HG03159 (cell line): ENCODE measurements at regions not wholly inside any gene's neighbourhood (a gene's known extent, or its start where the extent isn't known, plus 50 kb on each side); places are given as distances from the start of the nearest gene placed in this dataset.

Experiments
- ATAC-seq: cut with Tn5 transposase; IDR thresholded peaks from one replicate; pipeline ENCODE4 v1.9.1; 2021; ENCODE audit warnings: mild to moderate bottlenecking, moderate library complexity; ENCODE audit not compliant: unreplicated experiment

DNA sequence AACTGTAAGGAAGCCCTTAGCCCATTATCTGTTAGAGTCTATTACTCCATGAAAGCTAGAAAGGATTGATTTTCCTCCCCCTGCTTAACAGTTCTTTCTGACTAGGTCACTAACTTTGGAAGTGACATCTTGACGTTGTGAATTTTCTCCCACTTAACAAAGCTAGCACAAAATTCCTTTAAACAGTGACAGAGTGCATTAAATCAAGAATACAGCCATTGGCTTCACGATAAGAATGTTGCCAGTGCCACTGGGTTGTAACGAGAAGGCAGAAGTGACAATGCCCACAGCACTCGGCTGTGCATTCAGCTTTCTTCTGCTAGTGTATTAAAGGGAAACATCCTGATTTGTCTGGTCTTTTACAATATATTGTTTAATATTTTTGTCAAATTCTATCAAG is 182.7 kb upstream of the DTNBP1 start:
- ATAC-seq: no peak

DNA sequence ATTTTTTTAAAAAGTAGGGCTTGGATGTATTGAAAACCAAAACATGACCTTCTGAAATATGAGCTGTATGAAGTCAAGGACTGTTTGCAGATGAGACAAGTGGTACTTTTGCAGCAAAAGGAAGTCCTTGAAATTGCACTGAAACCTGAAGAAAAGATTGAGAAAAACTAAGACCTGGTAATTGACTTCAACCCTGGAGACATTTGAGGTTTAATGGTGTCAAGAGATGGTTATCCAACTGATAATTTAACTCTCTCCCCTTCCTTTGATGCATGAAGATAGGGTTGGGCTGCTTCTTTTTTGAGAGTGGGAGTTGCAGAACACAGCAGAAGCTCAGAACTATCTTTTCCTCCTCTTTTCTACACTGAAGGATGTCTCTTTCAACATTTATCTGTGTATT is 180.9 kb upstream of the DTNBP1 start:
- ATAC-seq: no peak

DNA sequence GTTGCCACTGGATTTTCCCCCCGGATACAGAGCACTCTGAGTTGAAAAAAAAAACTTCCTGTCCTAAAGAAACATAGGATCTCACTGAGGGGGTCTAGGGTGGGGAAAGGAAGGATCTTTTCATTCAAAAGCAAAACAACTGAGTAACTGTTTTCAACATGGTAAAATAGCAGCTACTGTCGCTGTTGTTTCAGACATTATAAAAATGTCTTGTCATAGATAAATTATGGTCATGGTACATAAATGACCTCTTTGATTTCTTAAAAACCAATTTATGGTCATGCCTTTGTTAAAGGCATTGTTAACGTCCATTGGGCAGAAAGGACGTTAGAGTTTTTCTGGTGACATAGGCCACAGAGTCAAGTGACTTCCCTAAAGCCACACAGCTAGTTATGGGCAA is 180.4 kb upstream of the DTNBP1 start:
- no peak for ATAC-seq

DNA sequence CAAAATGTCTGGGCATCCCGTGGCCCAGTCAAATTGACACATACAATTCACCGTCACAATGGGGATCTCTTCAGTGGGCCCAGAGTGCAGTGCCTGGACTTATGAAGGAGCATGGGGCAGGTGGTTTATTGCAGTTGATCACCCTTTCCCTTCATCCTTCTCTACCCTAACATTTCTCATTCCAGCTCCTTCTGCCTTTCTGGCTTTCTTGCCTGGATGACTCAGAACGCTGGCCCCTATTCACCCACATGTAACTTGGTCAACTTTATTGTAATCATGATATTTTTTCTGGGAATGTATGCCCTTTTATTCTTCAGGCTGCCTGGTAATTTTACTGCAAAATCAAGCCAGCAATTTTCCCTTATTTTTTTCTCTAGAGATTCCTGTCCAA is 179.9 kb upstream of the DTNBP1 start:
- ATAC-seq: no peak

DNA sequence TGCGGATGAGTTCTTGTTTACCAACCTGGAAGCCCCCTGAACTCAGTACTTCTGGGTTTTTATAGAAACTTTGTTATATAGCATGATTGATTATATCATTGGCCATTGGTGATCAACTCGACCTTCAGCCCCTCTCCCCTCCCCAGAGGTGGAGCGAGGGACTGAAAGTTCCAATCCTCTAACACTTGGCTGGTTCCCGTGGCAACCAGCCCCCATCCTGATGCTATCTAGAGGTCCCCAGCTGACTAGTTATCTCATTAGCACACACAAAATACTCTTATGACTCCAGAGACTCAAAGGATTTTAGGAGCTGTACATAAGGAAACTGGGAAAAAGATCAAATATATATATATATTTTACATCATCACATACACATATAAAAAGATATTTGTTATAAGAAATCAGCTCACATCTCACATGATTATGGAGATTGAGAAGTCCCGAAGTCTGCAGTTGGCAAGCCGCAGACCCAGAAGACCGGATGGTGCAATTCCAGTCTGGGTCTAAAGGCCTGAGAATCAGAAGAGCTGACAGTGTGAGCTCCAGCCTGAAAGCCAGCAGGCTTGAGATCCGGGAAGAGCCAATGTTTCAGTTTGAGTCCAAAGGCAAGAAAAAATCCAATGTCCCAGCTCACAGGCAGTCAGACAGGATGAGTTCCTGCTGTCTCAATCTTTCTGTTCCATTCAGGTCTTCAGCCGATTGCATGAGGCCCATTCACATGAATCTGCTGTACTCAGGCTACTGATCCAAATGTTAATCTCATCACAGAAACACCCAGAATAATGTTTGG is 179.3 kb upstream of the DTNBP1 start:
- no peak for ATAC-seq

DNA sequence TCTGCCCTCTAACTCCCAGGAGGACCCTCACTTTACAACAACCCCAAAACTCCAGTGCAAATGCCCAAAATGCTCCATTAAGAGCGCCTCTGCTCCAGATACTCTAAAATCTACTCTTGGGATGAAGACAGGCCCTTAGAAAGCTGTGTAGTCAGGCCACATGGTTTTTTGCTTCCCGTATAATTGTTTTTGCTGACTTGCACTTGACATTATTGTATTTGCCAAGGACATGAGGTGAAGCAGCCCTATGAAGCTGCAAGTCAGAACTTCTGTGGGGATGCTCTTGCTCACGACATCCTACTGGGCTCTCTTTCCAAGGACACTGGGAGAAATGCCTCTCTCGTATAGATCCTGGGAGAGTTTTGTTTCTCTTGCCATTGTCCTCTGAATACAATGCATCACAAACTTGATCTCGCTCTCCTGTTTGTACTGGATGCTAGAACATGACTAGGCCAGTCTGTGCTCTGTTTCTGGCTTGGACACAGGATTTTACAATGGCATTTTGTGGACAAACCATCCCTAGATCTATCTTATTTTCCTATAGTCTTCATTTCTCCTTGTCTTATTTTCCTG is 177.2 kb upstream of the DTNBP1 start:
- ATAC-seq: no peak

DNA sequence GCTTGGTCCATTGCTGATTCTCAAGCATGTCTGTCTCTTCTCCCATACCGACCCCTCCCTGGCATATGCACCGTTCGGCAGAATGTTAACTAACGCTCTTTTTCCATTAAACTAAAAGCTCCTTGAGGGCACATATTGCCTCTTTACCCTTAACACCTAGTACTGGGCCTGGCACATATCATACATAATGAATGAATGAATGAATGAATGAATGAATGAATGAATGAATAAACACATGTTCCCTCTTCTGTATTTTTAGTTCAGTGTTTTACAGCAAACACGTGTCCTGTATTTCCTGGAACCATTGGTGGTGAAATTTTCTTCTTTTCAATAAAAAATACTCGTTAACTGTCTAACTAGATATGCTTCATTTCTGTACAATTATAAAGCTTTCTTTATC is 174.4 kb upstream of the DTNBP1 start:
- ATAC-seq: no peak

DNA sequence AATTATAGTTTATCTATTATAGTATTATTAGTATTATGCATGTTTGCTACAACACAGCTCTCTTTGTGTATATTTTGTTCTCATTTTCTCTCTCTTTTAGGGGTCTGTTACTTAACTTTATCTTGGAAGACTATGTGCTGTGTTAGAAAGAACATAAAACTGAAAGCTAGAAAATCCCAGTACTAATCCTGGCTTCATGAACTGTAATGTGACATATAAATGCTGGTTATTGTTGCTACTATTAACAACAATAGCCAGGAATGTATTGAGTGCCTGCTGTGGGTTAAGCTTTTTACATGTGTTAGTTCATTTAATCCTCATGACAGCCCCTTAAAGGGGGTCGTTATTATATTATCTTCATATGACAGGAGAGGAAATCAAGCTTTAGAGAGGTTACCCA is 170.0 kb upstream of the DTNBP1 start:
- no peak for ATAC-seq

DNA sequence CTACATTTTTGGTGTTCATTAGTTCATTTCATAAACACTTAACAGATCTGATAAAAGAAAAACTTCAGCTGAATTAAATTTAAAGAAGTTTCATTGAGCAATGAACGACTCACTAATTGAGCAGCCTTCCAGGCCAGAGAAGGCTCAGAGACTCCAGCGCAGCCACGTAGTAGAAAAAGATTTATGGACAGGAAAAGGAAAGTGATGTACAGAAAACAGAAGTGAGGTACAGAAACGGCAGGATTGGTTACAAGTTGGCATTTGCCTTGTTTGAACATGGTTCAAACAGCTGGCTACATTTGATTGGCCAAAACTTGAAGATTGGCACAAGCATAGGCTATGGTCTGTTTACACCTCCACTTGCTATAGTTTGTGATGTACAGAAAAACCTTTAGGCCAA is 166.3 kb upstream of the DTNBP1 start:
- ATAC-seq: no peak

DNA sequence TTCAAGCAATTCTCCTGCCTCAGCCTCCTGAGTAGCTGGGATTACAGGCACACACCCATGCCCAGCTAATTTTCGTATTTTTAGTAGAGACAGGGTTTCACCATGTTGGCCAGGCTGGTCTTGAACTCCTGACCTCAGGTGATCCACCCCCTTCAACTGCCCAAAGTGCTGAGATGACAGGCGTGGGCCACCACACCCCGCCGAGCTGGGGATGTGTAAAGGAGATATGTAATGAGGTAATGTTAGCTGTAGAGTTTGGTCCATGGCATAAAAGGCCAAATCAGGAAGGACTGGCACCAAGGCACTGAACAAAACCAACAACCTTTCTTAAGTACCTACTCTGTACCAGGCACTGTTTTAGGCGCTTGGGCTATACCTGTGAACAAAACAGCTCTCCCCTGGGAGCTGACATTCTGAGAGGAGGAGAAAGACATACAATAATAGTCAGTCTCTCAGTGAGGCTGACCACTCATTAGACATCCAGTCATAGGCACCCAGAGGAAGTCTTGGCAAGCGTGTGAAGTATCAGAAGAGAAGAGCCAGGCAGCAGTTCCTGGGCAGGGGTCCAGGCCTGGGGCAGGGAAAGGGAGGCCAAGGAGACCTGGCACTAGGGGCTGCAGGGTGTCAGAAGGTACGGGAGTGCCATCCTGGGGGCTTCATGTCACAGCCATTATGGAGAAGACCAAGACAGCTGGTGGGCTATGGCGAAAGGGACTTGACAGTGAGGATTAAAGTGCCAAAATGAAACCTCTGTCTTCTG is 164.8 kb upstream of the DTNBP1 start:
- ATAC-seq: no peak

DNA sequence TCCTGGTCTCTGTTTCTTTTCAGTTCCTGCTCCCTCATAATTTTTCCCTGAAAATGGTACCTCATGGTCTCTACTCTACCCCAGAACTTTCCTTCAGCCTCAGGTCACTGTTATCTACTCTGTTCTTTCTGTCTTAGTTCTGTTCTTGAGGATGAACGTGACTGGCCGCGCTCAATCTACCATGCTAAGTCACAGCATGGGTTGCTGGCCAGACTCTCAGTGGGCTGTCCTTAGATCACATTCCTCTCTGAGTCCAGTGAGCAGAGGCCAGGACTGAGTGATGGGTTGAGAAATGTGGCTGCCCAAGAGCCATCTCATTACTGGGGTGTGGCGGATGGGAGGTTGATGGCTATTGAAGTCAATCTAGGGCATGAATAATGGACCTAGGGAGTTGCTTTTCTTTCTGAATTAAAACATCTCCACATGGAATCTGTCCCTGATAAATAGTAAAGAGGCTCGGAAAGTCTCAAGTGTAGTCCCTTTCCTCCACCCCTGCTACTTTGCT is 164.0 kb upstream of the DTNBP1 start:
- no peak for ATAC-seq

DNA sequence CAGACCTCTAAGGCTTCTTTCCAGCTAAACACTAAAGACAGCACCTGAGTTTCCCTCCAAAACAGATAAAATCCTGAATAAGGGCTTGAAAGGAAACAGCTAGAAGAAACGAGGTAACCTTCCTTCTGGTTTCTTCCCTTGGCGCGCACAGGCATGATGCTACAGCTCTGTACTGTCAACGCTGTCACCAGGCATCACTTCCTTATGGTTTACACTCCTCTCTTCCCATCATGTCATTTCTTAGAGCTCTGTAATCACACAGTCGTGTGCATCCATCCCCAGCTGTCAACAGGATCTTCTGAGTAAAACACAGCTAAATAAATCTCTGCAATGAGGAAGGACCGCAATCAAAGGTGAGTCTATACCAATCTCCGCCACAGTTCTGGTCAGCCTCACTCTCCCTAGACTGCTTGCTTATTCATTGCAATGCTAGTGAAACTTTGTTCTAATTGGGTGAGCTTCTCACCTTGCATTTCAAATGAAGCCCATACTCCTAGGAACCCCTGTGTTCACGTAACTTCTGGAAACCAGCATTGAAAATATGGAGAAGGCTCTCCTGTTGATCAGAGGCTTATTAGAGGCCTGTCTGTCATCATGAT is 162.6 kb upstream of the DTNBP1 start:
- no peak for ATAC-seq

DNA sequence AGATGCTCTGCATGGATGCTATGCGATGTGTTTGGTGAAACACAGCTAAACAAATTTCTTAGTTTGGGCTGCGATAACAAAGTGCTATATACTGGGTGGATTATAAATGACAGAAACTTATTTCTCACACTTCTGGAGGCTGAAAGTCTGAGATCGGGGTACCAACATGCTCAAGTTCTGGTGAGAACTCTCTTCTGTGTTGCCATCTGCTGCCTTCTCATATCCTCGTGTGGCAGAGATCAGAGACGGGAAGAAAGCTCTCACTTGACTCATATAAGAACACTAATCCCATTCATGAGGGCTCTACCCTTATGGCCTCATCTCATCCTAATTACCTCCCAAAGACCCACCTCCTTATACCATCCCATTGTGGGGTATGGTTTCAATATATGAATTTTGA is 162.0 kb upstream of the DTNBP1 start:
- no peak for ATAC-seq

DNA sequence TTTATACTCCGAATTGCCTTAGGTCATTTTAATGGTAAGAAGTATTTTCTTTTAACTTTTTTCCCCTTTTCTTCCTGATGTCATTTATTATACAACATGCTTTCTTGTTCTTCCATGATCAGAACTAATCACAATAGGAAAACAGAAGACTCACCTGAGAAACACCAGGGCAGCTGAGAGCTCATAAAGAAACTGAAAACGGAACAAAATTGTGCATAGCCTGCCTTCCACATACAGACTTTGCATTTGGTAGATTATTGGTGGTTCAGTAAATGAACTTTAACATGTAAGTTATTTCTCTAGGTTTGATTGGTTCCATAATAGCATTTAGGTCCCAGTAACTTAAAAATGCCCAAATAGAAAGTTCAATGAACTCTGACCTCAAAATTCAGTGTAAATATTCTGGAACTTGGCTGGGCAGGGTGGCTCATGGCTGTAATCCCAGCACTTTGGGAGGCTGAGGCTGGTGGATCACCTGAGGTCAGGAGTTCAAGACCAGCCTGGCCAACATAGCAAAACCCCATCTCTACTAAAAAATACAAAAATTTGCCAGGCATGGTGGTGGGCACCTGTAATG is 161.1 kb upstream of the DTNBP1 start:
- no peak for ATAC-seq

DNA sequence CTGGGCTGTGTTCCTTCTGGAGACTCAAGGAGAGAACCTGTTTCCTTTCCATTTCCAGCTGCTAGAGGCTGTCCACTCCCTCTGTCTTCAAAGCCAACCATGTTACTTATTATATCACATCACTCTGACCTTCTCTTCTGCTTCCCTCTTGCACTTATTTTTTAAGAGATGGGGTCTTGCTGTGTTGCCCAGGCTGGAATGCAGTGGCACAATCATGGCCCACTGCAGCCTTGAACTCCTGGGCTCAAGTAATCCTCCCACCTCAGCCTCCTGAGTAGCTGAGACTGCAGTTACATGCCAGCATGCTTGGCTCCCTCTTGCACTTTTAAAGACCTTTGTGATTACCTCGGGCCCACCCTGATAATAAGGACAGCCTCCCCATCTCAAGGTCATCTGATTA is 160.0 kb upstream of the DTNBP1 start:
- no peak for ATAC-seq

DNA sequence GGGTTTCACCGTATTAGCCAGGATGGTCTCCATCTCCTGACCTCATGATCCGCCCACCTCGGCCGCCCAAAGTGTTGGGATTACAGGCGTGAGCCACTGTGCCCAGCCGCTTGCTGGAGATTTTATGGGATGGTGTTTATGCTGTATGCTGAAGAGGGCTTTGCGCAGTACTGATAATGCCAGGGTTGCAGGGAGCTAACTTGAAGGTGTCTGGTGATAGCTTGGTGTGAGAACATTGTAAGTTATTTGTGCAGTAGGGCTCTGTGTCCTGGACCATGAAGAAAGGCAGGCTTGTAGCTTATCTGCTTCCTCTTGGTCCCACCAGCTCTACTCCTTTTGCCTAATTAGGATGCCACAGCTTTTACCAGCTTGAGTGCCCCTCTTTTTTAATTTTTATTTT is 157.0 kb upstream of the DTNBP1 start:
- ATAC-seq: no peak

DNA sequence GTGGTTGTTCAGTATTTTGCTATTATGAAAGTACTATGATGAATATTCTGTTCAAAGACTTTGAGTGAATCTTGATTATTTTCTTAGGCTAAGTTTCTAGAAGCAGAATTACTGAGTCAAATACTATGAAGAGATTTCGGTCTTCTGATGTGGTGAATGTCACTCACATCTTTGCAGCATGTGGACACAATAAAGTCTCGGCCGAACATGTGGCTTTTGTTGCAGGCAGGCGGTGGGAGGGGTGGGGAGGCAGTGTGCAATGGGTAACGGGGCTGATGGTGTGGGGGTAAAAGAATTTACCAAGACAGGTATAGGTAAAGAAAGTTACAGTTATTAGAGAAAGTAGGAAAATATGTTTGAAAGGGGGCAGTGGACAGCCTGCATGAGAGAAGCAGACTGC is 156.4 kb upstream of the DTNBP1 start:
- ATAC-seq: no peak

DNA sequence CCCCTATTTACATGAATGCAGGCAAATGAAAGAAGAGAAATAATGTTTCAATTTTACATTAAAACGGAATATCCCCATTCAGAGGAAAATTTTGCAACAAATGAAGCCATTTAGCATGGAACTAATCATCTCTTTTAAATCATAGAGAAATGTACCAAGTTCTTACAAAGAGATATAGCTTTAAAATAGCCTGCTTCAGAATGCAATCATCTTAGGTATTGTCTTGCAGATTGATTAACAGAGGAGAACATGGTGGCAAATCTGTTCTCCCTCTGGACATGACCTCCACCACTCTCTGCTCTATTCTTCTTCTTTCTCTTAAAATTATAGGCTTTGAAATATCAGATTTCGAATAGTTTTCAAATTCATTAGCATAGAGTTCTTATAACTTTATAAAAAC is 155.7 kb upstream of the DTNBP1 start:
- ATAC-seq: no peak

DNA sequence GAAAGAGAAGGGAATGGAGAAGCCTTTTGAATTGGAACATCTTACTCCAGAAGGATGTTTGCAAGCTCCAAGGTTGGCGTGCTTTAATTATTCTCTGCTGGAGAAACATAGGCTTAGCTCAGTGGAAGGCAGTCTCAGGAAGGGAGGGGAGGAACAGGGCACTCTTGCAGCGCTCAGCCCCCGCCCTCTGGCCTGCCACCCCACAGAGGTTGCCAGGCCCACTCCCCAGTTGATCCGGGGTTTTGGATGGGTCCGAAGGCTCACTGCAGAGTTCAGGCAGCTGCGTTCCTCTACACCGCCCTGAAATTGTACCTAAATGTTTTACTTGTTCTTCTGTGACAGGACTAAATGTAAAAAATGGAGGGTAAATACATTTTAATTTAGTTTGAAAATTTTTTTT is 155.2 kb upstream of the DTNBP1 start:
- no peak for ATAC-seq

DNA sequence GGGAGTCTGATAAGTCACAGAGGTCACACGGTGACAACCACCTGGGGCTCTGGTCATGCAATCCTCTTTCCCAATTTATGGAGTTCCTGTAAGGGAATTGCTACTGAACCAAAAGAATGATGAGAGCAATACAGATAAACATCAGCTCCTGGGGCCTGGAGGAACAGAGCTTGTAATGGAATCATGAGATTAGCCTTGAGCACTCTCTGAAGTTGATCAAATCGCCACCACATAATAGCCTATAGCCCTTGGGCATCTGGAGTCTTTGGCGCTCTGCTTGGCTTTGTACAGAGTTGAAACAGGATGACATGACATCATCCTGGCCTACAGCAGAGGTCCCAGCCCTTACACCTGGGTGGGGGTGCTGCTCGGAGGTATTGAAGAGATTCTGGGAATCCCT is 154.3 kb upstream of the DTNBP1 start:
- no peak for ATAC-seq

DNA sequence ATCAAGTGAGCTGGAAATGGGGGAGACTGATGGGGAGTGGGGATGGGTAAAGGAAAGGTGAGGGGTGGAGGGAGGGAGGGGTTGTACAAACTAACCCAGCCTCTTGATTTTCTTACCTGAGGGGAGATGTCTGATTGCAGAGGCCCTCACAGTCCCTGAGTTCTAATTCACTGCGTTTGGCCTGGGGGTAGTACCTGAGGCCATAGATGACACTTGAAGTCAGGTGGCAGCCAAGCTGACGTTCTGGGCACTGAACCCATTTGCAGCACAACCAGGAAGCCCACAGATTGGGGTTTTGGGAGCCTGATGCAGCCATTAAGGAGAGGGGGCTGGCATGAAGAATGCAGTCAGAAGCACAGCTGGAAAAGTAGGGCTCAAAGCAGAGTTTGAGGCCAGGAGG is 153.8 kb upstream of the DTNBP1 start:
- no peak for ATAC-seq
